ENCODE measurements at regions not wholly inside any gene's neighbourhood (a gene's known extent, or its start where the extent isn't known, plus 50 kb on each side); places are given as distances from the start of the nearest gene placed in this dataset.

GRCh38 chr13:88329066-88329465, 657.9 kb downstream of the SLITRK5 start:
- no peak overlapping the region for H3K27ac ChIP-seq
- no peaks in the 10 kb centered on the region for H3K9me3 ChIP-seq (ENCODE audit: insufficient read depth, low read depth)
- intact Hi-C loops (cut with micrococcal nuclease; ENCODE audit: unreplicated experiment) = no loop called here
- H3K9me2 ChIP-seq (ENCODE audit: insufficient read depth) = no peaks in the 10 kb centered on the region
- no peaks in the 10 kb centered on the region for H3K4me1 ChIP-seq (replicated peaks; ENCODE audit: insufficient read depth)
- H3K27me3 ChIP-seq (ENCODE audit: insufficient read depth, low read depth) = no peaks in the 10 kb centered on the region
- H3F3A ChIP-seq (ENCODE audit: insufficient read depth, low read depth) = no peaks in the 10 kb centered on the region
- TF ChIP-seq CTCF (conservative IDR thresholded peaks at IDR 0.05) = no peak
- no peak for TF ChIP-seq EZH2 (IDR thresholded peaks at IDR 0.05; ENCODE audit: low read depth)
- POLR2A ChIA-PET (ENCODE audit: unreplicated experiment) = no interaction called here
- DNase-seq = no peak
- CTCF ChIA-PET = no interaction called here
- H3K4me3 ChIP-seq = no peak overlapping the region
- H3K36me3 ChIP-seq (ENCODE audit: low read depth) = no peaks in the 10 kb centered on the region
- BruUV-seq (replicated peaks) = no TSS peak
- H3K4me2 ChIP-seq = no peak overlapping the region
- no peaks in the 10 kb centered on the region for H3K79me2 ChIP-seq (ENCODE audit: low read depth)
- no peak overlapping the region for H2AFZ ChIP-seq
- H4K20me1 ChIP-seq (ENCODE audit: insufficient read depth) = no peaks in the 10 kb centered on the region

DNA sequence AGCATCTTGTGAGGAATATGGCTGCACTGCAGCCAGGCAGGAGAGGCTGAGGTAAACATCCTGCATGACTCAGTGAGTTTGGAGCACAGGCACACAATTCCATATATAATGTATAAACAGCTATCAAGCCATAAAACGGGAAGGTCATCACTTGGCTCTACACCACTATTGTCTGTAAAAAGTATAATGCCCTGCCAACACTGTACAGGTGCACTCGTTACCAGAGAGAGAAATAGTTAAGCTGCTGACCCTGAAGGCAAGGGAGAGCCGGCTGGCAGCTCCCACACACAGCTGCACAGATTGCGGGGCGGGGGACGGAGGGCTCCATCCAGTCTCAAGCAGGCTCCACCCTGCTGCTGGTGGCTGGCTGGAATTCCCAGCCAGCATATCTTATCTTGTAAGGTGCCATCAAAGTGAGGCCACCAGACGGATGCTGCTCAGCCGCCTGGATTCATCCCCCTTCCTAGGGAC, 668.1 kb downstream of the SLITRK5 start:
- Histone ChIP-seq H3K36me3 (ENCODE audit: low read depth) (no peaks in the 10 kb centered on the region), H3K4me3 (no peak overlapping the region), H3F3A (ENCODE audit: insufficient read depth, low read depth) (no peaks in the 10 kb centered on the region), H3K27ac (no peak overlapping the region), H3K79me2 (ENCODE audit: low read depth) (no peaks in the 10 kb centered on the region), H2AFZ (no peak overlapping the region), H3K4me2 (no peak overlapping the region), H3K9me3 (ENCODE audit: insufficient read depth, low read depth) (no peaks in the 10 kb centered on the region), H4K20me1 (ENCODE audit: insufficient read depth) (no peaks in the 10 kb centered on the region), H3K4me1 (replicated peaks; ENCODE audit: insufficient read depth) (no peaks in the 10 kb centered on the region), H3K27me3 (ENCODE audit: insufficient read depth, low read depth) (no peaks in the 10 kb centered on the region), H3K9me2 (ENCODE audit: insufficient read depth) (no peaks in the 10 kb centered on the region)
- POLR2A ChIA-PET (ENCODE audit: unreplicated experiment) = no interaction called here
- CTCF ChIA-PET = no interaction called here
- DNase-seq = no peak
- BruUV-seq (replicated peaks) = no TSS peak
- intact Hi-C loops (cut with micrococcal nuclease; ENCODE audit: unreplicated experiment) = no loop called here
- no peak for TF ChIP-seq EZH2 (IDR thresholded peaks at IDR 0.05; ENCODE audit: low read depth)

- no peak for DNase-seq
- POLR2A ChIA-PET (ENCODE audit: unreplicated experiment) = no interaction called here
- H3K9me3 ChIP-seq (ENCODE audit: insufficient read depth, low read depth) = no peaks in the 10 kb centered on the region
Measured at GRCh38 chr13:88345171-88345847, 674.1 kb downstream of the SLITRK5 start.

More at GRCh38 chr13:88345171-88345847, 674.1 kb downstream of the SLITRK5 start:
- Histone ChIP-seq H3K9me2 (ENCODE audit: insufficient read depth) (no peaks in the 10 kb centered on the region), H4K20me1 (ENCODE audit: insufficient read depth) (no peaks in the 10 kb centered on the region), H3K27me3 (ENCODE audit: insufficient read depth, low read depth) (no peaks in the 10 kb centered on the region), H3K27ac (no peak overlapping the region), H3K4me2 (no peak overlapping the region), H3K4me3 (no peak overlapping the region), H3K4me1 (replicated peaks; ENCODE audit: insufficient read depth) (no peaks in the 10 kb centered on the region), H2AFZ (no peak overlapping the region), H3K36me3 (ENCODE audit: low read depth) (no peaks in the 10 kb centered on the region), H3F3A (ENCODE audit: insufficient read depth, low read depth) (no peaks in the 10 kb centered on the region), H3K79me2 (ENCODE audit: low read depth) (no peaks in the 10 kb centered on the region)
- CTCF ChIA-PET = no interaction called here
- TF ChIP-seq EZH2 (IDR thresholded peaks at IDR 0.05; ENCODE audit: low read depth) (no peak), CTCF (conservative IDR thresholded peaks at IDR 0.05) (no peak)
- no TSS peak for BruUV-seq (replicated peaks)
- intact Hi-C loops (cut with micrococcal nuclease; ENCODE audit: unreplicated experiment) = no loop called here
